Calu3 (cell line): ENCODE measurements at regions not wholly inside any gene's neighbourhood (a gene's known extent, or its start where the extent isn't known, plus 50 kb on each side); places are given as distances from the start of the nearest gene placed in this dataset.
"Not testable (repeated sequence)": the region's sequence is repeated elsewhere in the genome, so short reads cannot be mapped to it uniquely, and the experiment has no call there.

Experiments used
- BruUV-seq: library from RNA; stranded (reverse); fragments of 400-500 nt; replicated peaks from 2 replicates; lab custom pipeline; 2021; lab: Mats Ljungman, UMichigan
- CTCF ChIA-PET: fragments of 300-600 bp; sonication (Branson Sonifier 250); formaldehyde crosslinking; loops from one replicate; lab custom pipeline; 2022; ENCODE audit warnings: antibody characterized with exemption; lab: Charles Lee
- DNase-seq: peaks from one replicate; pipeline ENCODE4 v3.0.0; 2022
- H3K27ac Mint-ChIP-seq: one replicate; pipeline ENCODE4 v1.8.0; 2022; ENCODE audit warnings: mixed read lengths; ENCODE audit not compliant: unreplicated experiment
- H3K27me3 Mint-ChIP-seq: one replicate; pipeline ENCODE4 v1.8.0; 2022; ENCODE audit warnings: mixed read lengths; ENCODE audit not compliant: unreplicated experiment
- H3K36me3 Mint-ChIP-seq: one replicate; pipeline ENCODE4 v1.8.0; 2022; ENCODE audit warnings: mild to moderate bottlenecking, moderate library complexity, mixed read lengths; ENCODE audit not compliant: insufficient read depth, unreplicated experiment
- H3K4me1 Mint-ChIP-seq: one replicate; pipeline ENCODE4 v1.8.0; 2022; ENCODE audit warnings: mild to moderate bottlenecking, low read depth, mixed read lengths; ENCODE audit not compliant: unreplicated experiment
- H3K4me3 Mint-ChIP-seq: one replicate; pipeline ENCODE4 v1.8.0; 2022; ENCODE audit warnings: mild to moderate bottlenecking, low read depth, moderate library complexity, mixed read lengths; ENCODE audit not compliant: unreplicated experiment
- H3K9me3 Mint-ChIP-seq: one replicate; pipeline ENCODE4 v1.8.0; 2022; ENCODE audit warnings: low read depth, mixed read lengths; ENCODE audit not compliant: unreplicated experiment
- CTCF ChIP-seq: fragments of 200-600 bp; IDR thresholded peaks from one replicate; pipeline ENCODE4 v1.8.0; 2022; ENCODE audit warnings: antibody characterized with exemption; ENCODE audit not compliant: unreplicated experiment
- intact Hi-C: fragments of 100-400 bp; cut with micrococcal nuclease; formaldehyde crosslinking; loops from one replicate; pipeline ENCODE4 v1.10.0; 2022; ENCODE audit not compliant: unreplicated experiment

- H3K27ac Mint-ChIP-seq, intact Hi-C loops, CTCF ChIA-PET, BruUV-seq, H3K4me3 Mint-ChIP-seq, DNase-seq, H3K36me3 Mint-ChIP-seq, H3K9me3 Mint-ChIP-seq, H3K4me1 Mint-ChIP-seq: not testable (repeated sequence)
- H3K27me3 Mint-ChIP-seq = peaks cover 28% of the 10 kb centered on the region
Measured at GRCh38 chr17:20633268-20634059, 53.9 kb downstream of the CDRT15L2 start.

GRCh38 chr17:20640147-20640546, 60.6 kb downstream of the CDRT15L2 start:
- DNase-seq, BruUV-seq, intact Hi-C loops, H3K36me3 Mint-ChIP-seq, H3K4me1 Mint-ChIP-seq, CTCF ChIA-PET, H3K9me3 Mint-ChIP-seq, H3K27ac Mint-ChIP-seq, H3K4me3 Mint-ChIP-seq: not testable (repeated sequence)
- H3K27me3 Mint-ChIP-seq = peaks cover 20% of the 10 kb centered on the region

- H3K9me3 Mint-ChIP-seq, H3K4me3 Mint-ChIP-seq, H3K27ac Mint-ChIP-seq, BruUV-seq, H3K36me3 Mint-ChIP-seq, H3K4me1 Mint-ChIP-seq, CTCF ChIA-PET, intact Hi-C loops: not testable (repeated sequence)
- TF ChIP-seq CTCF = peak; percentile 13
- peak; percentile 4 for DNase-seq
- H3K27me3 Mint-ChIP-seq = peaks cover 22% of the 10 kb centered on the region
Measured at GRCh38 chr17:20646661-20647272, 67.2 kb downstream of the CDRT15L2 start.

GRCh38 chr17:20649097-20649767, 69.7 kb downstream of the CDRT15L2 start:
- intact Hi-C loops, H3K9me3 Mint-ChIP-seq: not testable (repeated sequence)

GRCh38 chr17:20651022-20651421, 71.5 kb downstream of the CDRT15L2 start:
- peaks cover 22% of the 10 kb centered on the region for H3K27me3 Mint-ChIP-seq
- intact Hi-C loops, CTCF ChIA-PET, BruUV-seq, H3K36me3 Mint-ChIP-seq, H3K4me1 Mint-ChIP-seq, H3K4me3 Mint-ChIP-seq, H3K27ac Mint-ChIP-seq, H3K9me3 Mint-ChIP-seq, DNase-seq: not testable (repeated sequence)

More at GRCh38 chr17:20649097-20649767, 69.7 kb downstream of the CDRT15L2 start:
- CTCF ChIA-PET, H3K36me3 Mint-ChIP-seq, DNase-seq, BruUV-seq, H3K4me1 Mint-ChIP-seq, H3K27ac Mint-ChIP-seq, H3K4me3 Mint-ChIP-seq: not testable (repeated sequence)
- H3K27me3 Mint-ChIP-seq = peaks cover 22% of the 10 kb centered on the region

- H3K36me3 Mint-ChIP-seq, DNase-seq, CTCF ChIA-PET, H3K4me3 Mint-ChIP-seq, H3K27ac Mint-ChIP-seq, intact Hi-C loops, H3K9me3 Mint-ChIP-seq, BruUV-seq, H3K4me1 Mint-ChIP-seq: not testable (repeated sequence)
- H3K27me3 Mint-ChIP-seq = peaks cover 22% of the 10 kb centered on the region
Measured at GRCh38 chr17:20651736-20652135, 72.2 kb downstream of the CDRT15L2 start.

- peaks cover 11% of the 10 kb centered on the region for H3K27me3 Mint-ChIP-seq
- H3K36me3 Mint-ChIP-seq, CTCF ChIA-PET, intact Hi-C loops, BruUV-seq, DNase-seq, H3K27ac Mint-ChIP-seq, H3K9me3 Mint-ChIP-seq, H3K4me3 Mint-ChIP-seq, H3K4me1 Mint-ChIP-seq: not testable (repeated sequence)
Measured at GRCh38 chr17:20653391-20653790, 73.9 kb downstream of the CDRT15L2 start.

- H3K27me3 Mint-ChIP-seq, intact Hi-C loops, DNase-seq, H3K27ac Mint-ChIP-seq, H3K4me3 Mint-ChIP-seq, H3K4me1 Mint-ChIP-seq, CTCF ChIA-PET, BruUV-seq, H3K9me3 Mint-ChIP-seq, H3K36me3 Mint-ChIP-seq: not testable (repeated sequence)
Measured at GRCh38 chr17:20654114-20654513, 74.6 kb downstream of the CDRT15L2 start.

GRCh38 chr17:20654575-20654974, 75.1 kb downstream of the CDRT15L2 start:
- CTCF ChIA-PET = not testable (repeated sequence)

More at GRCh38 chr17:20654575-20654974, 75.1 kb downstream of the CDRT15L2 start:
- BruUV-seq, DNase-seq, intact Hi-C loops, H3K4me3 Mint-ChIP-seq, H3K27me3 Mint-ChIP-seq, H3K36me3 Mint-ChIP-seq, H3K27ac Mint-ChIP-seq, H3K4me1 Mint-ChIP-seq, H3K9me3 Mint-ChIP-seq: not testable (repeated sequence)
